Transverse colon (tissue), 4 donors: ENCODE measurements at regions not wholly inside any gene's neighbourhood (a gene's known extent, or its start where the extent isn't known, plus 50 kb on each side); places are given as distances from the start of the nearest gene placed in this dataset.

Experiments
- DNase-seq: peaks from one replicate; pipeline ENCODE4 v3.0.0-alpha.2; 2019
- H3K27ac ChIP-seq, 4 donors: fragments of 200-600 bp; sonication (generic); 2 replicates each; pipeline ENCODE4 v1.5.1; 2016 to 2018; ENCODE audit warnings: inconsistent platforms in 4 of 4
- H3K27me3 ChIP-seq: fragments of 200-600 bp; sonication (generic); 2 replicates; pipeline ENCODE4 v1.5.1; 2017; ENCODE audit warnings: inconsistent platforms
- H3K36me3 ChIP-seq, 4 donors: fragments of 200-600 bp; sonication (generic); 2 replicates each; pipeline ENCODE4 v1.5.1; 2017 to 2019; ENCODE audit warnings: inconsistent platforms in 4 of 4
- H3K4me1 ChIP-seq, 4 donors: fragments of 200-600 bp; sonication (generic); 2 replicates each; pipeline ENCODE4 v1.5.1; 2017 to 2020; ENCODE audit warnings: inconsistent platforms in 4 of 4
- H3K4me3 ChIP-seq, 4 donors: fragments of 200-600 bp; sonication (generic); 1 replicate in 1 of 4; 2 replicates in 3 of 4; pipeline versions ENCODE4 v1.5.1 to v1.6.1; 2017 to 2019; ENCODE audit warnings: inconsistent platforms in 4 of 4
- H3K9me3 ChIP-seq, 2 donors: fragments of 200-600 bp; sonication (generic); 2 replicates each; pipeline ENCODE4 v1.5.1; 2017 to 2019; ENCODE audit warnings: inconsistent platforms in 2 of 2
- CTCF ChIP-seq, 5 experiments: fragments of 200-600 bp in 3 of 5; fragments of 450-650 bp in 2 of 5; sonication (generic) in 3 of 5; IDR thresholded peaks; 1 replicate in 2 of 5; 2 replicates in 3 of 5; pipeline ENCODE4 v1.5.1; 2016 to 2017; ENCODE audit warnings: antibody characterized with exemption in 5 of 5, inconsistent platforms in 3 of 5, mild to moderate bottlenecking in 2 of 5, moderate library complexity in 1 of 5
- EP300 ChIP-seq: sonication (generic); formaldehyde crosslinking; IDR thresholded peaks from one replicate; pipeline ENCODE4 v1.6.1; 2017; ENCODE audit warnings: antibody characterized with exemption, low read depth
- POLR2A ChIP-seq: fragments of 450-650 bp; IDR thresholded peaks from one replicate; pipeline ENCODE4 v1.6.1; 2016; ENCODE audit warnings: antibody characterized with exemption, mild to moderate bottlenecking, moderate library complexity
- POLR2AphosphoS5 ChIP-seq, 3 donors: sonication (generic); formaldehyde crosslinking; IDR thresholded peaks; one replicate each; pipeline ENCODE4 v1.6.1; 2016; ENCODE audit warnings: antibody characterized with exemption in 3 of 3
- WGBS, 2 donors: methylation state at CpG; one replicate each; pipeline ENCODE4 v1.1.5; 2018; ENCODE audit warnings: low coverage in 1 of 2; 5-methylcytosine and 5-hydroxymethylcytosine counted together
- in situ Hi-C, 4 donors: fragments of 200-750 bp; cut with MboI; loops; one replicate each; pipeline versions ENCODE4 v1.15.0 to v1.15.1; 2017; ENCODE audit warnings: low sequenced_read_pairs in 3 of 4, low pct_ligation_motif_present in 1 of 4, low pct_unique_long_range_greater_than_20kb in 1 of 4
- intact Hi-C: fragments of 100-400 bp; cut with DNase I; formaldehyde crosslinking; loops from one replicate; pipeline ENCODE4 v1.15.1; 2023; ENCODE audit warnings: low total_unique reads

- Histone ChIP-seq H3K36me3 (no peaks in the 10 kb centered on the region), H3K9me3 (no peaks in the 10 kb centered on the region), H3K4me1 (no peaks in the 10 kb centered on the region), H3K27ac (no peak overlapping the region), H3K27me3 (no peaks in the 10 kb centered on the region), H3K4me3 (no peak overlapping the region)
- TF ChIP-seq POLR2AphosphoS5 (IDR thresholded peaks at IDR 0.05) (no peak), POLR2A (no peak)
- no peak for DNase-seq
- in situ Hi-C loops (no loop called here), intact Hi-C loops (no loop called here)
Measured at GRCh38 chr11:122279194-122279593, 163.2 kb upstream of the BLID start.

GRCh38 chr11:122277493-122277892 is 161.5 kb upstream of the BLID start:
- in situ Hi-C loops (no loop called here), intact Hi-C loops (no loop called here)
- Histone ChIP-seq H3K4me1 (no peaks in the 10 kb centered on the region), H3K9me3 (no peaks in the 10 kb centered on the region), H3K36me3 (no peaks in the 10 kb centered on the region), H3K4me3 (no peak overlapping the region), H3K27me3 (no peaks in the 10 kb centered on the region), H3K27ac (no peak overlapping the region)
- TF ChIP-seq EP300: no peak
- no peak for TF ChIP-seq POLR2AphosphoS5 (IDR thresholded peaks at IDR 0.05)
- no peak for TF ChIP-seq CTCF (IDR thresholded peaks at IDR 0.05)
- no peak for TF ChIP-seq POLR2A
- WGBS, 2 donors: 53 to 61% methylated on average over 4 of the region's 4 CpGs
- DNase-seq: no peak

DNA sequence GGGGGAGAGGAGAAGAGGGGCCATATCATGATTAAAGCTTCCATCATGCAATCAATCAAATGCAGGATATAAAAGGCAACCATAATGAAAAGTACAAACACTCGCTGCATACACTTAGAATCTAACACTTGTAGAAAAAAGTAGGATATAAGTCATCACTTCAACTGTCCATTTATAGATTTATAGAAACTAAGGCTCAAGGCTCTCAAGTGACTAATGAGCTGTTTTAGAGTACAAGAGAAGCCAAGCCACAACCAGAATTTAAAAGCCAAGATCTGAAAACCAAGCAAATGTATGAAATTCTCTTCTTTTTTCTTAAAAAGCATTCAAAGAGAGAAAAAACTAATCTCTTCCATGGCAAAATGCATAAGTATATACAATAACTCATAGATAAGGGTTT is 160.2 kb upstream of the BLID start:
- H3K9me3 ChIP-seq: no peaks in the 10 kb centered on the region
- no peaks in the 10 kb centered on the region for H3K27me3 ChIP-seq
- no peaks in the 10 kb centered on the region for H3K36me3 ChIP-seq
- no peaks in the 10 kb centered on the region for H3K4me1 ChIP-seq
- no peak overlapping the region for H3K4me3 ChIP-seq
- in situ Hi-C loops (no loop called here), intact Hi-C loops (no loop called here)
- DNase-seq: no peak
- no peak overlapping the region for H3K27ac ChIP-seq
- TF ChIP-seq POLR2AphosphoS5 (IDR thresholded peaks at IDR 0.05): no peak
- no peak for TF ChIP-seq CTCF (IDR thresholded peaks at IDR 0.05)
- no peak for TF ChIP-seq POLR2A
- no peak for TF ChIP-seq EP300
- WGBS, 2 donors: 85 to 86% methylated on average over 1 of the region's 1 CpG

DNA sequence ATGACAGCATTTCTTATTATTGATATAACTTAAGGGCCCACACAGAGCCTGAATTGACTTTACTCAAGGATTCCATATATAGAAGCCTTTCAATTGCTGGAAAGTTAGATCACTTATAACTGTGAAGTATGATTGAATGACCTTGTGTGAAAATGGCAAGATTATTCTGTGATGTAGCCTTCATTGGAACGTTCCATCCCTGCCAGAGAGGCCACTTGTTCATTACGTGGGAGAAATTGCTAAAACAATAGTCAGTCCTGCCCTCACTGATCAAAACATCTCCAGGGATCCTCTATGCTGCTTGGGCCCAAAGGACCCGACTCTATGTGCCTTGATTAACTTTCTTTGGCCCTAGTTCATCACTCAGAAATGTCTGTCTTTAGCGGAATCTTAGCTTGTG is 159.5 kb upstream of the BLID start:
- intact Hi-C loops: no loop called here
- TF ChIP-seq CTCF (IDR thresholded peaks at IDR 0.05): no peak
- no peak for TF ChIP-seq POLR2AphosphoS5 (IDR thresholded peaks at IDR 0.05)
- TF ChIP-seq EP300: no peak
- no peak for TF ChIP-seq POLR2A

DNA sequence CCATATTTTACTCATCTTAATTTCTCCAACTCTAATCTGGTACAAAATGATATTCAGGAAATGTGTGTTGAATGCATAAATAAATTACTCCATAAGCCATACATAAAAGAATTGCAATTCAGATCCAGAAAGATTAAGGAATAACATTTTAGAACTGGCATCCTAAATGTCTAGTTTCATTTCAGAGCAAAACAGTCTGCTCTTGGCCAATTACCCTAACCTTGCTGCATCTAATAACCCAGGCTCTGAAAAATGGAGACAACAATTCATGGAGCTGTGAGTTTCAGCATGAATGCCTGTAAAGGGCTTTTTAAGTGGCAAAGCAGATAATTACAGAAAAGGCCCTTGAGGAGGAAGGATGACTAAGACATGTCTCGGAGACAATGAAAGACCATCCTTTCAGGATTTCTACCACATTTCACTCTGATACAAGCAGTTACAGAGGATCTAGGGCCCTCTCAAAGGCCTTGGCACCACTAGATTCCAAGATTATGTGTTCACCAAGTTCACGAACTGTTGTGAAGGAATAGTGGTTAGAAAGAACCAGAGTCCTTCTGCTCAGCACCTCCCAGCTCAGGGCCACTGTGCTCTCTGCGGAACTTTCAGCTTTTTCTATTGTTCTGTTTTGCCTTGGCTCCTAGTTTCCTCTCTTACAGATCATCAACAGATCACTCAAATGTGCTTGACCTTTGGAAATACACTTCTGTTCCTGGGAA is 157.6 kb upstream of the BLID start:
- in situ Hi-C loops: no loop called here
- Histone ChIP-seq H3K4me3 (no peak overlapping the region), H3K9me3 (no peaks in the 10 kb centered on the region), H3K27me3 (no peaks in the 10 kb centered on the region), H3K27ac (no peak overlapping the region), H3K4me1 (no peaks in the 10 kb centered on the region), H3K36me3 (no peaks in the 10 kb centered on the region)
- TF ChIP-seq EP300: no peak
- TF ChIP-seq CTCF (IDR thresholded peaks at IDR 0.05): no peak
- no peak for TF ChIP-seq POLR2A
- TF ChIP-seq POLR2AphosphoS5 (IDR thresholded peaks at IDR 0.05): no peak
- 71 to 86% methylated on average over 1 to 3 of the region's 3 CpGs for WGBS, 2 donors
- intact Hi-C loops: no loop called here
- no peak for DNase-seq

More for the DNA sequence above, 159.5 kb upstream of the BLID start:
- H3K27ac ChIP-seq: no peak overlapping the region
- DNase-seq: no peak
- no peaks in the 10 kb centered on the region for H3K27me3 ChIP-seq
- H3K4me1 ChIP-seq: no peaks in the 10 kb centered on the region
- H3K9me3 ChIP-seq: no peaks in the 10 kb centered on the region
- no peaks in the 10 kb centered on the region for H3K36me3 ChIP-seq
- 57 to 58% methylated on average over 4 of the region's 4 CpGs for WGBS, 2 donors
- in situ Hi-C loops: no loop called here
- no peak overlapping the region for H3K4me3 ChIP-seq
